Skeletal muscle tissue (tissue), 3 donors: ENCODE measurements at regions not wholly inside any gene's neighbourhood (a gene's known extent, or its start where the extent isn't known, plus 50 kb on each side); places are given as distances from the start of the nearest gene placed in this dataset.

ENCODE experiments used
- H3K27ac ChIP-seq: one replicate; pipeline ENCODE4 v1.7.0; 2013; ENCODE audit warnings: mild to moderate bottlenecking, low read depth, low read length, inconsistent platforms
- H3K27me3 ChIP-seq, 3 donors: one replicate each; pipeline ENCODE4 v1.7.0; 2013; ENCODE audit warnings: low read length in 3 of 3; ENCODE audit not compliant: control insufficient read depth in 3 of 3, insufficient read depth in 3 of 3
- H3K36me3 ChIP-seq, 3 donors: one replicate each; pipeline ENCODE4 v1.7.0; 2013; ENCODE audit warnings: low read length in 3 of 3; ENCODE audit not compliant: control insufficient read depth in 3 of 3, insufficient read depth in 3 of 3
- H3K4me1 ChIP-seq, 3 donors: one replicate each; pipeline ENCODE4 v1.7.0; 2013; ENCODE audit warnings: low read length in 3 of 3, mild to moderate bottlenecking in 3 of 3; ENCODE audit not compliant: control insufficient read depth in 3 of 3, insufficient read depth in 3 of 3
- H3K4me3 ChIP-seq, 3 donors: one replicate each; pipeline ENCODE4 v1.7.0; 2013; ENCODE audit warnings: low read length in 3 of 3
- H3K9ac ChIP-seq, 3 donors: one replicate each; pipeline ENCODE4 v1.7.0; 2013; ENCODE audit warnings: low read length in 3 of 3, mild to moderate bottlenecking in 3 of 3, moderate library complexity in 2 of 3, low read depth in 1 of 3
- H3K9me3 ChIP-seq, 3 donors: one replicate each; pipeline ENCODE4 v1.7.0; 2013; ENCODE audit warnings: low read length in 3 of 3; ENCODE audit not compliant: control insufficient read depth in 3 of 3
- donor health status: Osteomylitis.

DNA sequence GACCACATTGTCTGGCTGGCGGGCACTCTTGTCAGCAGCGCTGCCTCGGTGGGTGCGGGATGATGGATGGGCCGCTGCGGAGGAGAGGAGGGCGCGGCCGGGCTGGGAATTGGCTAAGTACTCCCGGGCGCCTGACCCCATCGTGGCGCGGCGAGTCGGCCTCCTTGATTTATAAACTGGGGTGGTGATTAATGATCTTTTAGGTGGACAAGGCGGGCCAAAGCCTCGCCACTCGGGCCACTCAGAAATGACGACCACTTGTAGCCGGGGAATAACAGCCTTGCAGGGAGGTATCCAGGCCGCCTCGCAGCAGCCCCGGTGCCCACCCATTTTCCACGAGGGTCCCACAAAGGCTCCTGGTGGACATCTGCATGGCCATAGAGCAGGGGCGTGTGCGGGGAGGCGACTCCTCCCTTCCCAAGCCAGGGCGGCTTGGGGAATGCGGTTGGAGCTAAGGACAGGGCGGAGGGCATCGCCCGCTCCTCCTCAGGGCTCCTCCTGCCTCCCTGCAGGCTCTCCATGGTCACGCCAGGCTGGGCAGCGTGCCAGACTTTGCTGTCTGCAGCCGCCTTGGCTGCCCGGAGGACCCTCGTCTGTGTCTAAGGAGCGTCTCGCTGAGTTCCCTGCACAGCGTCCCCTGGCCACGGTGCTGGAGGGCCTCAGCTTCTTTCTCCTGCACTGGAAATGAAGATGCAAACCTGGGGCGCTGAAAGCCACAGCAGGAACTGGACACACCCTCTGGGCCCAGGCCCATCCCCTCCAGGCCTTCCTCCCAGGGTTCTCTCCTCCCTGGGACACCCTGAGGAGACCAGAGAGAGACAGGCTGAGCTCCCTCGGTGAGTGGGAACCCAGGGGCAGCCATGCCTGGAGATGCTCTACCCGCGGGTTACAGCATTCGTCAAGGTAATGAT, 287.4 kb upstream of the IRX4 start:
- Histone ChIP-seq H3K36me3 (no peaks in the 10 kb centered on the region), H3K4me3 (no peak overlapping the region), H3K27ac (no peak overlapping the region), H3K9ac (no peak overlapping the region), H3K9me3 (no peaks in the 10 kb centered on the region), H3K4me1 (no peaks in the 10 kb centered on the region), H3K27me3 (peaks cover 6 to 54% (median 9%) of the 10 kb centered on the region in 3 donors)

DNA sequence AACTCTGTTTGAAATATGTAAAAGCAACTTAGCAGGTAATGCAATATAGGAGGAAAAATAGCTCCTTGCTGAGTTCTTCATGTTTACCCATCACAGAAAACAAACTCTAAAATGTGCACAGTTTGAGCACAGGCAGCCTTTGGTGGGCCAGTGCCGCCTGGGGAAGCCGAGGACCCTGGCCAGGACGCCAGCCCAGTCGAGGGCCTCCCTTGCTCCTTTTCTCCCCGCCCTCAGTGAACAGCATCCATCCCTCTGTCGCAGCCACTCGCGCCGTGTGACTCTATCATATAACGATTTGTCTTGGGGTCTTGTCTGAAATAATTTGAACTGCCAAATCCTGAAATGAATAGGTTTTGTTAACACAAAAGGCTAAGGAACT, 286.7 kb upstream of the IRX4 start:
- no peak overlapping the region for H3K27ac ChIP-seq
- no peaks in the 10 kb centered on the region for H3K4me1 ChIP-seq
- H3K9ac ChIP-seq, result no peak overlapping the region
- H3K36me3 ChIP-seq, result no peaks in the 10 kb centered on the region
- H3K4me3 ChIP-seq, result no peak overlapping the region
- H3K27me3 ChIP-seq, result peaks cover 6 to 49% (median 9%) of the 10 kb centered on the region in 3 donors
- H3K9me3 ChIP-seq, result no peaks in the 10 kb centered on the region

DNA sequence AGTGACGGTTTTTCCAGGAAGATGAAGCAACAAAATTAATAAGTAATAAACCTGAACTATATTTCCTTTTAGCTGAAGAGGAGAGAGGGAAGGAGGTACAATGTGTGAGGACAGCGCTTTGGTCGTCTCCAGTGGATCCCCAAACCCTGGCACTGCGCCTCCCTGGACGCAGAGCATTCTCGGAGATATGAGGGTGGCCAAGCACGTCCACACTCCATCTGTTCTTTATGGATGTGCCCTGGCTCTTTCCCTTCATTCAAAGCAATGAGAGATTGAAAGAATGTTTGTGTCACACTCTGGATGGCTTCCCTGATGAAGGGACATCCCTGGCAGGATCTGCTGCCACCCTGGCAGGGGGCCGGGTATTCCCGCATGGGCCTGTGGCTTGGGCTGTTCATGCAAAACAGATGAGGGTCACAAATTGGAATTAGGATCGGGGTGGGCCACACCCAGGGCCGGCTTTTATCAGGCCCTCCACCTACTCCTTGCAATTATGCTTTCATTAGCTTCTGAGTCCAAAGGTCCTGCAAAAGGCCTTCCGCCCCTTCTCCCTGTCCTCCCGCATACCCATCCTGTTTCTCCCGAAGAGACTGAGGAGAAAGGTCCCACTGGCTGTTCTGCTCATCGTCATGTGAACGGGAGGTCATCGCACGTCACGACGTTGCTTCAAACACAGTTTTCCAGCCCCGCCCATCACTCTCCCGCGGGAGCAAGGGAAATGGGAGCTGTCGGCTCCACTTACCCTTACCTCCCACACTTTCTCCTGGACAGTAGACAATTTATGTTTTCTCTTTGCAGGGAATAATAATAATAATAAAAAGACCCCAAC, 286.1 kb upstream of the IRX4 start:
- no peak overlapping the region for H3K4me3 ChIP-seq

DNA sequence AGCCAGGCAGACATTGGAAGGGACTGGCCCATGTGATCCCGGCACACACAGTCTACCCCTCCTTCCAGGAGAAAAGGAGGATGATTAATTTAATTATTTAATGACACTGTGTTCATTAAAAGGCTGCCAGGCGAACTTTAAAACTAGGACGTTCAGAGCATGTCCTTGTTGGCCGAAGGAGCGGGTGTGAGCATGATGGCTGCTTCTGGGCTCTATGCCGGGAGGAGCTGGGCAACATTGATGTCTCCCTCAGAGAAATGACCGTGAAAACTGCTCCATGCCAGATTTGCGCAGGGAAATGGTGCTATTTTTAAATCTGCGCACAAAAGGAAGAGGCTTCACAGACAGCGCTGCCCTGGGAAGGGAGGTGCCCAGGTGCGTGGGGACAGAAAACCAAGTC, 284.9 kb upstream of the IRX4 start:
- H3K27me3 ChIP-seq, result peaks cover 6 to 62% (median 9%) of the 10 kb centered on the region in 3 donors
- H3K27ac ChIP-seq, result no peak overlapping the region
- H3K36me3 ChIP-seq, result no peaks in the 10 kb centered on the region
- no peaks in the 10 kb centered on the region for H3K9me3 ChIP-seq
- H3K9ac ChIP-seq, result no peak overlapping the region
- H3K4me3 ChIP-seq, result no peak overlapping the region
- H3K4me1 ChIP-seq, result no peaks in the 10 kb centered on the region

More for the DNA sequence above, 286.1 kb upstream of the IRX4 start:
- Histone ChIP-seq H3K9ac (no peak overlapping the region), H3K4me1 (no peaks in the 10 kb centered on the region), H3K36me3 (no peaks in the 10 kb centered on the region), H3K27ac (no peak overlapping the region), H3K9me3 (no peaks in the 10 kb centered on the region), H3K27me3 (peaks cover 6 to 54% (median 9%) of the 10 kb centered on the region in 3 donors)

DNA sequence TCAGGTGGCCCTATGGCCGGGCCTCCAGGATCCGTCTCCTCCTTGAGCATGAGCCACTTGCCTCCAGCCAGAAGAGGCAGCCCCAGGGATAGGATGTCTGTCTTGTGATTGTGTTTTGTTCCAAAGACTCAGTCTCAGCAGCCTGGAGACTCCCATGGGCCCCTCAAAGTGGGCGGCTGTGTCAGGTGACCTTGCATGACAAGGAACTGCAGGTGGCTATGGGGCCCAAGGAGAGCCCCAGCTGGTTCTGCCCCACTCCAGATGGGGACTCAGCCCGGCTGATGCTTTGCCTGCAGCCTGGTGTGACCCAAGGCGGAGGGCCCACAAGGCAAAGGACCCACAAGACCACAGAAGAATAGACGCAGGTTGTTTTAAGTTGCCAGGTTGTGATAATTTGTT, 284.3 kb upstream of the IRX4 start:
- Histone ChIP-seq H3K27me3 (peaks cover 6 to 57% (median 9%) of the 10 kb centered on the region in 3 donors), H3K4me1 (no peaks in the 10 kb centered on the region), H3K9ac (no peak overlapping the region), H3K36me3 (no peaks in the 10 kb centered on the region), H3K9me3 (no peaks in the 10 kb centered on the region), H3K27ac (no peak overlapping the region), H3K4me3 (no peak overlapping the region)

DNA sequence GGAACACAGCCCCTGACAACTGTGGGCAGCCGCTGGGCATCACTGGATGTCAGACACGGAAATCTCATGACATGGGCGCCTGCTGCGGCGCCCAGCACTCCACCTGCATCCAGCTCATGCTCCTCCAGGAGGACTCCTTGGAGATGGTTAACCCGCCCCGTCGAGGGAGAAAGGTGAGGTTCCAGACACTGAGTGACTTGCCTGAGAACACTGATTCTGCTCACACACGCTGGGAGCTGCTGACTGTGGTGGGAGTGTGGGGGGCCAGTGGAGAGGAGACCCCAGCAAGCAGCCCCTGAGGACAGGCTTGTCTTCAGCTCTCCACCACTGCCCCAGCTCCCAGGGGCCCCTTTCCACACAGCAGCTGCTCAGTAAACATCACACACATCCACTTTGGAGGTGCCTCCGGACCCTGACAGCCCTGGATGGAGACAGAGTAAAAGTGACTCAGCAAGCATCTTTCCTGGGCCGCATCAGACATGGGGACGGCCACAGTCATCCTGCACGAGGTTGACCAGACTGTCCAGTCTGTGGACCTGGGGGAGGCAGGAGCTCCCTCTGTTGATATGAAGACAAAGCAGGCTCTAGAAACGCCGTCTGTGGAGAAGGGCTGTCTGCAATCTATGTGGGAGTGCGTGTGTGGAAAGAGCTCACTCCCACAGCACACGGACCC, 283.7 kb upstream of the IRX4 start:
- Histone ChIP-seq H3K4me3 (no peak overlapping the region), H3K4me1 (no peaks in the 10 kb centered on the region), H3K9me3 (no peaks in the 10 kb centered on the region), H3K27ac (no peak overlapping the region), H3K9ac (no peak overlapping the region), H3K27me3 (peaks cover 6 to 52% (median 9%) of the 10 kb centered on the region in 3 donors), H3K36me3 (no peaks in the 10 kb centered on the region)

DNA sequence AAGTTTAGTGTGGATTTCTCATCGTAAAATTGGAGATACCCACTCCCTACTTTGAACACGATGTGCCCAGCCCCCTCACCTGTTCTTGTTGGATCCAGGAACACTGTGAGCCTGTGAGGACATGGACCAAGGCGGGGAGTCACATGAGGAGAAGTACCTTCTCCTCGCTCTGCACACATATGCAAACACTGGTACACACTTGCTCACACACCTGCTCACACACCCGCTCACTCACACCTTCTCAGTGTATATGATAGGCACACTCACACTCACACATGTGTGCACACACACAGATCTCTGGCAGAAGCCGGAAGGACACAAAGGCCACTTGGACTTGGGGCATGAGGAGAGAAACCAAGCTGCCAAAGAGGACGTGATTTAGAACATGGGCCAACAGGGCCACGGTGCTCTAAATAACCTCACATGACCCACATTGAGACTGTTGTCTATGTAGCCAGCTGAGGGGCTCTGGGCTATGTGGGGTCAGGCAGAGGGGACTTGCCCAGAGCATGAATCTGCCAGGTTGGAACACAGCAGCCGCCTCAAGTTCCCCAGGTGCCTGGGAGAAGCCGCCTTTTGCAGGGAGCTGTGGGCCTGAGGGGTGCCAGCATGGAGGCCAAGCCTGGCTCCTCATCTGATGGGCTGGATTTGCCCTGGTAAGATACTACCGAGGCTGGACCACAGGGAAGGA, 283.0 kb upstream of the IRX4 start:
- no peak overlapping the region for H3K4me3 ChIP-seq
- H3K9ac ChIP-seq, result no peak overlapping the region
- no peaks in the 10 kb centered on the region for H3K36me3 ChIP-seq
- no peak overlapping the region for H3K27ac ChIP-seq
- no peaks in the 10 kb centered on the region for H3K9me3 ChIP-seq
- H3K27me3 ChIP-seq, result peaks cover 6 to 47% (median 7%) of the 10 kb centered on the region in 3 donors
- no peaks in the 10 kb centered on the region for H3K4me1 ChIP-seq

DNA sequence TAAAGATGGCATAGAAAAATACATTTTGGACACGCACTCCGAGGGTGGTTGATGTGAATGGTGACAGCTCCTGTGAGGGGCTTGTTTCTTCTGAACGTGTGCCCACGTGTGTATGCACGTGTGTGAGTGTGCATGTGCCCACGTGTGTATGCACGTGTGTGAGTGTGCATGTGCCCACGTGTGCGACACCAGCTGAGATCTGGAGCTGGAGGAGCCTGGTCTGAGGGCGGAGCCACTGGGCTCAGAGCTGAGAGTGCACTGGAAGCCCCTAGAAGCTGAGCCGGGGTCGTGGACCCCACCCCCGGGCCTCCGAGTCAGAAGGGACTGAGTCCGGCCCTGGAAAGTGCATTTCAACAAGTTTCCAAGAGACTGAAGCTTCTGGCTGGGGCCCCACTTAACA, 282.5 kb upstream of the IRX4 start:
- no peak overlapping the region for H3K4me3 ChIP-seq
- no peak overlapping the region for H3K27ac ChIP-seq
- H3K36me3 ChIP-seq, result no peaks in the 10 kb centered on the region
- peaks cover 6 to 42% (median 6%) of the 10 kb centered on the region in 3 donors for H3K27me3 ChIP-seq
- no peak overlapping the region for H3K9ac ChIP-seq
- H3K9me3 ChIP-seq, result no peaks in the 10 kb centered on the region
- no peaks in the 10 kb centered on the region for H3K4me1 ChIP-seq

DNA sequence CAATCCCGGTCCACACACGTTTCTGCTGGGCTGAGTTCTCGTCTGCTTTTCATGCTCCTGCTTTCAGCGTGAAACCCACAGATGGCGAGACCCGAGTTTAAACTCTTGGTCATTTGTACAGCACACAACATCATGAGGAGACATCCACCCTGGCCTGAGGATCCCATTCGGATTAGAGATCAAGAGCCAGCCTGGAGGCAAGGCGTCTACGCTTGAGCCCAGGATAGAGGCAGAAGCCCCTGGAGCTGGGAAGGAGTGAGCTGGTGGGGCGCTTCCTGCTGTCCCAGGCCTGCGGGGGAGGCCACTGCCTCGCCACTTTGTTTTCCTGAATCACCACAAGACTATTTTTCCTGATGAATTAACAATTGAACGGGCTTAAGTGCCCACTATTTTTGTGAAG, 281.9 kb upstream of the IRX4 start:
- Histone ChIP-seq H3K27ac (no peak overlapping the region), H3K27me3 (peaks cover 6 to 41% (median 6%) of the 10 kb centered on the region in 3 donors), H3K36me3 (no peaks in the 10 kb centered on the region), H3K4me1 (no peaks in the 10 kb centered on the region), H3K9me3 (no peaks in the 10 kb centered on the region), H3K4me3 (no peak overlapping the region), H3K9ac (no peak overlapping the region)
